BLaER1 (cell line): ENCODE measurements at regions not wholly inside any gene's neighbourhood (a gene's known extent, or its start where the extent isn't known, plus 50 kb on each side); places are given as distances from the start of the nearest gene placed in this dataset.

ENCODE experiments used
- H3K27ac ChIP-seq: shearing (Covaris generic); formaldehyde crosslinking; 2 replicates; pipeline ENCODE4 v1.8.1; 2022
- H3K27me3 ChIP-seq: shearing (Covaris generic); formaldehyde crosslinking; 2 replicates; pipeline ENCODE4 v1.8.1; 2022
- H3K36me3 ChIP-seq: shearing (Covaris generic); formaldehyde crosslinking; 2 replicates; pipeline ENCODE4 v1.8.1; 2022
- H3K4me1 ChIP-seq: shearing (Covaris generic); formaldehyde crosslinking; 2 replicates; pipeline ENCODE4 v1.8.1; 2022
- H3K4me2 ChIP-seq: shearing (Covaris generic); formaldehyde crosslinking; 2 replicates; pipeline ENCODE4 v1.8.1; 2022
- H3K4me3 ChIP-seq: shearing (Covaris generic); formaldehyde crosslinking; 2 replicates; pipeline ENCODE4 v1.8.1; 2022
- H3K9ac ChIP-seq: shearing (Covaris generic); formaldehyde crosslinking; 2 replicates; pipeline ENCODE4 v1.8.1; 2022
- H3K9me3 ChIP-seq: shearing (Covaris generic); formaldehyde crosslinking; 2 replicates; pipeline ENCODE4 v1.8.1; 2022
- H4K20me1 ChIP-seq: shearing (Covaris generic); formaldehyde crosslinking; 2 replicates; pipeline ENCODE4 v1.8.1; 2022
- Cebpa-rat ChIP-seq: shearing (Covaris generic); IDR thresholded peaks from 2 replicates; pipeline ENCODE4 v1.8.1; 2022

DNA sequence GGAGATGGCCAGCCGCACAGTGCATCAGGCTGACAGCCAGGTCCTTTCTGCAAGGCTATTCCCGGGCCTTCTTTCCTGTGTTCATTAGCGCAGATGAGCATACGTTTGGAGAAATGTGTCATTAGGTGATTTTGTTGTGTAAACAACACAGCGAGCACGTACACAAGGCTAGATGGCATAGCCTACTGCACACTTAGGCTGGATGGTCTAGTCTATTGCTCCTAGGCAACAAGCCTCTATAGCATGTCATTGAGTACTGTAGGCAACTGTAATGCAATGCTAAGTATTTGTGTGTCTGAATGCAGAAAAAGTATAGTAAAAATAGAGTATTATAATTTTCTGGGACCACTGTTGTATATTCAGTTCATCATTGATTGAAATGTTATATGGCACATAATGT lies 50.9 kb upstream of the PHLPP1 start:
- Histone ChIP-seq H3K4me1 (0 out of 2 replicates have a peak, but pooled peaks cover 7% of the 10 kb centered on the region), H3K9ac (no peak overlapping the region), H3K36me3 (no peaks in the 10 kb centered on the region), H4K20me1 (no peaks in the 10 kb centered on the region), H3K27ac (no peak overlapping the region), H3K27me3 (no peaks in the 10 kb centered on the region), H3K4me3 (no peak overlapping the region), H3K9me3 (no peaks in the 10 kb centered on the region), H3K4me2 (no peak overlapping the region)
- TF ChIP-seq Cebpa-rat, result no peak

DNA sequence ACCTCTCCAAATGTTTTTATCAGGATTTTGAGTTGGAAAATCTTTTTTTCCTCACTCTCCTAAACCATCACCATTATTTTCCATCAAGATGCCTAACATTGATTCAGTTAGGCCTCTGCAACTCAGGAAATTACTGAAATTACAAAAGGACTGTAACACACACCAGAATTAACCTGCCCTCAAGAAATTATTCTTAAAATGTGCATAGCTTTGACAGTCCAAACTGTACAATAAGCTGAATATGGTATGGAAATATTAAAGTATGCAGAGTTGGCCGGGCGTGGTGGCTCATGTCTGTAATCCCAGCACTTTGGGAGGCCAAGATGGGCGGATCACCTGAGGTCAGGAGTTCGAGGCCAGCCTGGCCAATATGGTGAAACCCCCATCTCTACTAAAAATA lies 50.2 kb upstream of the PHLPP1 start:
- TF ChIP-seq Cebpa-rat, result no peak
- H3K9ac ChIP-seq, result no peak overlapping the region

More for the DNA sequence above, 50.2 kb upstream of the PHLPP1 start:
- Histone ChIP-seq H3K4me2 (no peak overlapping the region), H3K4me3 (no peak overlapping the region), H3K27me3 (no peaks in the 10 kb centered on the region), H3K4me1 (0 out of 2 replicates have a peak, but pooled peaks cover 7% of the 10 kb centered on the region), H3K36me3 (no peaks in the 10 kb centered on the region), H3K9me3 (no peaks in the 10 kb centered on the region), H3K27ac (no peak overlapping the region), H4K20me1 (no peaks in the 10 kb centered on the region)
